B cell (primary cell): ENCODE measurements at regions not wholly inside any gene's neighbourhood (a gene's known extent, or its start where the extent isn't known, plus 50 kb on each side); places are given as distances from the start of the nearest gene placed in this dataset.

ENCODE experiments used
- ATAC-seq: fragments of 200-7000 bp; cut with Tn5 transposase; one replicate; pipeline ENCODE4 v1.10.0; 2021; ENCODE audit warnings: low read depth, mild to moderate bottlenecking, moderate number of reproducible peaks, moderate library complexity
- CTCF ChIA-PET: fragments of 350-600 bp; sonication (Branson Sonifier 250); formaldehyde crosslinking; loops from one replicate; lab custom pipeline; 2021; ENCODE audit warnings: antibody characterized with exemption, inconsistent platforms; lab: Charles Lee
- POLR2A ChIA-PET: fragments of 350-600 bp; sonication (Branson Sonifier 250); formaldehyde crosslinking; loops from one replicate; lab custom pipeline; 2021; ENCODE audit warnings: antibody characterized with exemption; lab: Charles Lee
- DNase-seq: peaks from one replicate; pipeline ENCODE4 v3.0.0; 2013
- H2AFZ ChIP-seq: 2 replicates; pipeline ENCODE4 v1.6.1; 2012; ENCODE audit warnings: mild to moderate bottlenecking, low read depth, low read length; ENCODE audit not compliant: insufficient read depth, poor library complexity, severe bottlenecking
- H3K27ac ChIP-seq, 2 donors: 1 replicate in 1 of 2; 2 replicates in 1 of 2; pipeline ENCODE4 v1.5.1; 2012 to 2013; ENCODE audit warnings: low read length in 2 of 2, mild to moderate bottlenecking in 2 of 2, moderate library complexity in 1 of 2
- H3K27me3 ChIP-seq, 4 experiments: fragments of 200-600 bp in 1 of 4; sonication (generic) in 1 of 4; replicated peaks in 1 of 4; 1 replicate in 2 of 4; 2 replicates in 2 of 4; pipeline versions ENCODE4 v1.6.1 to v1.7.0; 2013 to 2016; ENCODE audit warnings: low read length in 3 of 4, mild to moderate bottlenecking in 2 of 4, mixed read lengths in 1 of 4, moderate library complexity in 1 of 4; ENCODE audit not compliant: insufficient read depth in 4 of 4, control insufficient read depth in 3 of 4; ENCODE audit errors: control extremely low read depth in 1 of 4
- H3K36me3 ChIP-seq, 2 experiments: replicated peaks in 1 of 2; 1 replicate in 1 of 2; 2 replicates in 1 of 2; pipeline versions ENCODE4 v1.6.1 to v1.7.1; 2013; ENCODE audit warnings: low read length in 1 of 2; ENCODE audit not compliant: insufficient read depth in 2 of 2, control insufficient read depth in 1 of 2; ENCODE audit errors: control extremely low read depth in 1 of 2, extremely low read depth in 1 of 2
- H3K4me1 ChIP-seq, 2 donors: fragments of 200-600 bp in 1 of 2; sonication (generic) in 1 of 2; 1 replicate in 1 of 2; 2 replicates in 1 of 2; pipeline versions ENCODE4 v1.5.1 to v1.6.1; 2013 to 2017; ENCODE audit warnings: low read length in 2 of 2; ENCODE audit not compliant: control insufficient read depth in 2 of 2, insufficient read depth in 2 of 2
- H3K4me2 ChIP-seq: replicated peaks from 2 replicates; pipeline ENCODE3; 2012; ENCODE audit warnings: mild to moderate bottlenecking, low read depth, low read length; ENCODE audit not compliant: poor library complexity, severe bottlenecking
- H3K4me3 ChIP-seq, 5 experiments: fragments of 200-600 bp in 1 of 5; sonication (generic) in 1 of 5; 1 replicate in 3 of 5; 2 replicates in 2 of 5; pipeline versions ENCODE4 v1.5.1 to v1.7.0; 2011 to 2016; ENCODE audit warnings: low read length in 4 of 5, mild to moderate bottlenecking in 4 of 5, low read depth in 2 of 5, control low read depth in 1 of 5, moderate library complexity in 1 of 5; ENCODE audit not compliant: insufficient read depth in 1 of 5; ENCODE audit errors: control extremely low read depth in 1 of 5, extremely low read depth in 1 of 5
- H3K79me2 ChIP-seq: fragments of 200-600 bp; sonication (generic); one replicate; pipeline ENCODE4 v1.6.0; 2016; ENCODE audit warnings: low read length; ENCODE audit not compliant: control insufficient read depth, insufficient read depth
- H3K9ac ChIP-seq: fragments of 200-600 bp; sonication (generic); 2 replicates; pipeline ENCODE4 v1.6.1; 2017; ENCODE audit warnings: mild to moderate bottlenecking, low read length, moderate library complexity
- H3K9me3 ChIP-seq, 3 donors: one replicate each; pipeline versions ENCODE4 v1.6.1 to v1.7.1; 2013; ENCODE audit warnings: low read length in 2 of 3; ENCODE audit not compliant: control insufficient read depth in 2 of 3, insufficient read depth in 1 of 3; ENCODE audit errors: control extremely low read depth in 1 of 3
- H4K20me1 ChIP-seq: 2 replicates; pipeline ENCODE4 v1.6.0; 2012; ENCODE audit warnings: mild to moderate bottlenecking, low read length; ENCODE audit not compliant: insufficient read depth, control insufficient read depth, poor library complexity, severe bottlenecking
- H3K27ac Mint-ChIP-seq: one replicate; pipeline ENCODE4 v1.8.0; 2021; ENCODE audit warnings: mixed read lengths
- H3K27me3 Mint-ChIP-seq: one replicate; pipeline ENCODE4 v1.8.0; 2021; ENCODE audit warnings: mixed read lengths
- H3K4me1 Mint-ChIP-seq: one replicate; pipeline ENCODE4 v1.8.0; 2021; ENCODE audit warnings: mixed read lengths
- H3K4me3 Mint-ChIP-seq: one replicate; pipeline ENCODE4 v1.8.0; 2021; ENCODE audit warnings: mixed read lengths
- H3K9me3 Mint-ChIP-seq: one replicate; pipeline ENCODE4 v1.8.0; 2022; ENCODE audit warnings: mixed read lengths; ENCODE audit not compliant: insufficient read depth
- CTCF ChIP-seq: fragments of 200-600 bp; IDR thresholded peaks from one replicate; pipeline ENCODE4 v1.8.0; 2022; ENCODE audit warnings: antibody characterized with exemption, mild to moderate bottlenecking
- EZH2 ChIP-seq: IDR thresholded peaks from 2 replicates; pipeline ENCODE4 v1.6.1; 2012; ENCODE audit warnings: borderline replicate concordance, low read depth, mild to moderate bottlenecking, moderate library complexity, low read length; ENCODE audit not compliant: insufficient read depth, poor library complexity, severe bottlenecking
- WGBS: methylation state at CpG from one replicate; pipeline ENCODE4 v1.1.5; 2013; ENCODE audit warnings: missing lambda C conversion rate; ENCODE audit not compliant: insufficient coverage; 5-methylcytosine and 5-hydroxymethylcytosine counted together
- intact Hi-C: fragments of 100-400 bp; cut with micrococcal nuclease; formaldehyde crosslinking; loops from one replicate; pipeline ENCODE4 v1.10.0; 2022

- ATAC-seq (no peak), DNase-seq (no peak)
- no peaks in the 10 kb centered on the region for H3K79me2 ChIP-seq
- no peak overlapping the region for H2AFZ ChIP-seq
- H3K4me1 Mint-ChIP-seq: no peaks in the 10 kb centered on the region
- no peak overlapping the region for H3K27ac ChIP-seq
- H3K9me3 ChIP-seq: peaks cover 0 to 4% (median 0%) of the 10 kb centered on the region in 3 donors
- H3K27ac Mint-ChIP-seq: no peak overlapping the region
- H3K4me3 Mint-ChIP-seq: no peak overlapping the region
- H4K20me1 ChIP-seq: no peaks in the 10 kb centered on the region
- no peaks in the 10 kb centered on the region for H3K9me3 Mint-ChIP-seq
- no peaks in the 10 kb centered on the region for H3K4me1 ChIP-seq
- H3K4me2 ChIP-seq: no peak overlapping the region
- ChIA-PET POLR2A (no interaction called here), CTCF (no interaction called here)
- no peak overlapping the region for H3K9ac ChIP-seq
- no peak overlapping the region for H3K4me3 ChIP-seq
- WGBS: 100% methylated on average over 1 of the region's 3 CpGs
- H3K27me3 Mint-ChIP-seq: peaks cover 28% of the 10 kb centered on the region
- intact Hi-C loops: no loop called here
- TF ChIP-seq EZH2: no peak
- no peak for TF ChIP-seq CTCF
- no peaks in the 10 kb centered on the region for H3K36me3 ChIP-seq
- peaks cover 0 to 4% (median 0%) of the 10 kb centered on the region in 4 experiments for H3K27me3 ChIP-seq
These were observed 148.8 kb downstream of the TMEM30B start for GRCh38 chr14:61132336-61132735.

- H3K4me1 ChIP-seq: no peaks in the 10 kb centered on the region
- peaks cover 0 to 10% (median 0%) of the 10 kb centered on the region in 4 experiments for H3K27me3 ChIP-seq
- WGBS: 89% methylated on average over 10 of the region's 10 CpGs
- H3K4me2 ChIP-seq: no peak overlapping the region
- H3K4me3 ChIP-seq: no peak overlapping the region
- ChIA-PET CTCF (no interaction called here), POLR2A (no interaction called here)
- H3K27ac ChIP-seq: no peak overlapping the region
- H4K20me1 ChIP-seq: no peaks in the 10 kb centered on the region
- H3K79me2 ChIP-seq: no peaks in the 10 kb centered on the region
- no peak overlapping the region for H3K4me3 Mint-ChIP-seq
- no peaks in the 10 kb centered on the region for H3K36me3 ChIP-seq
- H2AFZ ChIP-seq: no peak overlapping the region
- no peak overlapping the region for H3K27ac Mint-ChIP-seq
- intact Hi-C loops: no loop called here
- H3K9me3 Mint-ChIP-seq: no peaks in the 10 kb centered on the region
- no peak for ATAC-seq
- H3K4me1 Mint-ChIP-seq: no peaks in the 10 kb centered on the region
- H3K27me3 Mint-ChIP-seq: peaks cover 28% of the 10 kb centered on the region
- TF ChIP-seq CTCF (no peak), EZH2 (no peak)
- H3K9me3 ChIP-seq: no peaks in the 10 kb centered on the region
- no peak for DNase-seq
- H3K9ac ChIP-seq: no peak overlapping the region
These were observed 149.6 kb downstream of the SLC38A6 start for GRCh38 chr14:61130512-61131260.
